DMS114 treated with DMSO at 0.1 percent for 48 hours (cell line): ENCODE measurements at regions not wholly inside any gene's neighbourhood (a gene's known extent, or its start where the extent isn't known, plus 50 kb on each side); places are given as distances from the start of the nearest gene placed in this dataset.

Source experiments
- DNase-seq: peaks from one replicate; lab custom pipeline; 2025; ENCODE audit not compliant: unreplicated experiment; lab: John Stamatoyannopoulos, UW

DNA sequence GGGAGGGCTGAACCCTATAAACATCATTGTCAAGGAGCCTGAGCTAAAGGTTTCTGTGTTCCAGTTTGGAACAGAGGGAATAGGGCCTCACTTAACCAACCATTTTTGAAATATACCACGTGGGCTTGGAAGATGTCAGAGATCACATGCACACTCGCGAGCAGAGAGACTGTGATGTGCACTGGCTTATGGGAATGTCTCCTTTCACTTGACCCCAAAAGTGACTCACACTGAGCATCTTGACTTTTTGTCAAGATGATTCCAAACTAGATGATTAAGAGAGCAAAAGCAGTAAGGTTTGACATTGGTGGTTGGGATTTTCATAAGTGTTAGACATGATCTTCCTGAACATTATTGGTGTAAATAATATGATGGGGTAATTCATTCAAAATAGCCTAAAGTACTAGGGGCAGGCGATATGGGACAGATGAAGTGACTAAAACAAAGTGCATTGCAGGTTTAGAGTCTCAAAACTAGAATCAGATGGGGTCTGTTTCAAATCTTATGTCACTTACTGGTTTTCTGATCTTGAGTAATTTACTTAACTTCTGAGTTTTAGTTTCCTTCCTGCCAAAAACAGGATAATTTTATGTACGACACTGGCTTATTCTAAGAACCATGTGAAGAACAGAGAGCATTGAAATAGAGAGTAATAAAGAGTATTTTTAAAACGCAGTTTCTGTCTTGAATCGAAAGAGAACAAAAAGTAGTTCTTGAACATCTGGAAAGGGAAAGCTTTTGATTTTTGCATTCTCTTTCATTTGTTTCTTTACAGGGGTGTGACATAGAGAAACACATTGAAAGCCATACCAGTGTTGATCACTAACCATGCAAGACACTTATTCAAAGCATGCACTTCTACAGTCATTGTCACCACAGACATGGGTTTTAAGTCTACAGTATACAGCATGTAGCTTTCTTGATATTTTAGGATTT lies 383.0 kb downstream of the DIRAS2 start:
- no peak for DNase-seq

DNA sequence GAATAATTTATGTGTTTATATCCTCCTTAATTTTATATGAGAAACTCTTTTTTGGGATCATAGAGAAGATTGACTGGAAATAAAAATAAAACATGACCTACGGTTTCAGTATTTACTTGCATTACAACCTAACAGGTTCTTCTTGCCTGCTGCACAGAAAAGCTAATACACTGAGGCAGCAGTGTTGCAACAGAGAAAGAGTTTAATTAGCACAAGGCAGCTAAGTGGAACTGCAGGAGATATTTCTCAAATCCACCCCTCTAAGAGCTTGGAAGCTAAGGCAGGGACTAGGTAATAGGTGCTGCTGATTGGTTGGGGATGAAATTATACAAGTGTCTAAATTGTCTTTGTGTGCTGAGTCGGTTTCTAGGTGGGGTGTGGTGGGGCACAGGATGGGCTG lies 380.9 kb downstream of the DIRAS2 start:
- DNase-seq = no peak

DNA sequence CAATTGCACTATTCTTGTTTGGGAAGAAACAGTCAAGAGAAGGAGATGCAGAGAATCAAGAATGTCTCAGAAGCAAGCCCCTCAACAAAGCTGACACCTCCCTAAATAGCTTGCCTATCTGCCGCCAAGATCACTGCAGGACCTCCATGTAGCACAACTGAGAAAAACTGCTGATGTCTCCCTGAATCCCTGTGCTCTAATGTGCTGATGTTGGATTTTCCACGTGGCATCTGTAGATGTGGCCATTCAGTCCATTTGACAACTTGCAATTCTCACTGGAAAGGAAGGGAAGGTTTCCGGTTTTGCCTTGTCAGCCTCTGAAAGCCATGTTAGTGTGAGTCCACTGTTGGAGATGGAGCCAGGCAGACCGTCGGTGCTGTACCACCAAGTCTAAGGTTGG lies 374.0 kb downstream of the DIRAS2 start:
- DNase-seq = no peak

DNA sequence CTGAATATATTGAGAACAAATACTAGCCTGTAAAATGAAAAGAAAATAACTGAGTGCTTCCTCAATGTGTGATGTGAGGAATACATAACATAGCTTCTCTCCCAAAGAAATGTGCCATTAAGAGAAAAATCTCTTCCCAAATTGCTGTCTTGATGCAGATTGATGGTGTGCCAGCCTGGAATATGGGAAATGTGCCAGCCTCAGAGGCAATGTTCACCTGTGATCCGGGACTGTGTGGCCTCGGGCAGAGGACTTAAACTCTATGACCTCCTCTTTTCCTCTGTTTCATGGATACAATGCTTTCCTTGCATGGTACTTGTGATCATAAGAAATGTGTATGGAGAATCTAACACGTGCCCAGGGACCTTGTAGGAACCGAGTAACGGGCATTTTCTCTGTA lies 370.9 kb downstream of the DIRAS2 start:
- DNase-seq = no peak

DNA sequence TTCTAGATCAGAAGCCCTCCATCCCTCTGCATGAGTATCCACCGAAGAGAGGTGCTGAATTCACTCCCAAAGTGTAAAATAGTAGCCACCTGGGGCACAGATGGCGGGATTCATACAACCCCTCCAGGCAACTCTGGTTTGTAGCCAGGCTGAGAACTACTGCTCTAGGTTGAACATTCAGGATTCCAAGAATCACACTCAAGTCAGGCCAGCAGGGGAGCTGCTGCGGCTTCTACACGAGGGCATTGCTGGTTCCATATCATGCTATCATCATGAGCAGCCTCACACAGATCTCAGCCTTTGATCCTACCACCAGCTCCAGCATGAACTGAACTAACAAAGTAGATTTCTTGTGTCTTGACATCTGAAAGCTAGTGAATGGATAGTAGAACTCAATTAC lies 367.9 kb downstream of the DIRAS2 start:
- DNase-seq = no peak

DNA sequence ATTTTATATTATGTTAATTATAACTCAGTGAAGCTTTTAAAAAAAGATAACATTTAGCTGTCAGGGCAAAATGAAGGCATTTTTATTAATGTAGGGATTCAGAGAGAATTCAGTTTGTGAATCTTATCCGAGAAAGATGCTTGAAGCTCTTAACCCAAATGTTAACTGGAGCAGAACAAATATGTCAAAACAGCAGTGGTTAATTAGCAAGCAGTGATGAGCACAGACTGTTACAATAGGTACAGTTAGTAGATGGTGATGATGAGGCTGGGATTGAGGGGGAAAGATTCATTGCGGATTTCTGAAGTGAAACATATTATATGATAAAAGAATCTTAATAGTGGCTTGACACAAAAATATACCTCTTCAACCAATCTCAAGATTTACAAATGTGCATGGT lies 356.7 kb downstream of the DIRAS2 start:
- DNase-seq = no peak

DNA sequence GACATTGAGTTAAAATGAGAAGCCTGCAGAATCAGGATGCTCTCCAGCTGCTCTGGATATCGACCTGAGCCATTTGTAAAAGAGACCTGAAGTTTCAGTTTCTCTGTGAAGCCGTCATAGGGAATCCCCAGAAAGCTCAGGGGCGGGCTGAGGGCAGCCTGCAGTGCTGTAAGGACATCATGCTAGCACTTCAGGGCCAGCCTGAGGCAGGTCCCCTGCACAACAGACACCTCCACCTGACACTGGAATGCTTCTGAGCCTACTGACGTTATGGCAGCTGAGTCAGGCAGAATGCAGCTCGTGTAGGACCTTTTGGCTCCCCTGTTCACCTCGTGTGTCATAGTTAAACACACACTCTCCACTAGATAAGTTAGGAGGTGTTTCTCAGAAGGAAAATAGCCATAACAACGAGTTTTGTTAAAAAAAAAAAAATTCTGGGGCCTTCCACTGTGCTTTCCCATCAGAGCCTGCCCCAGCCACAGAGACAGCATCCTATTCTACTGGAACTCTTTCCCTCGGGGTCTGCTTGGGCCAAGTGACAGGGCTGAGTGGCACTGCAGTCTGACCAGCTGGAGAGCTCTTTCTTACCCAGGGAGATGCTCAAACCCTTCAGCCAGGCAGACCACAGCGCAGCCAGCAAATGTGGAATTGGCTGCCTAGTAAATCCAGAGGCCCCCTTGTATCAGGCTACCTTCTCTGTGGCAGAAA lies 354.9 kb downstream of the DIRAS2 start:
- no peak for DNase-seq

DNA sequence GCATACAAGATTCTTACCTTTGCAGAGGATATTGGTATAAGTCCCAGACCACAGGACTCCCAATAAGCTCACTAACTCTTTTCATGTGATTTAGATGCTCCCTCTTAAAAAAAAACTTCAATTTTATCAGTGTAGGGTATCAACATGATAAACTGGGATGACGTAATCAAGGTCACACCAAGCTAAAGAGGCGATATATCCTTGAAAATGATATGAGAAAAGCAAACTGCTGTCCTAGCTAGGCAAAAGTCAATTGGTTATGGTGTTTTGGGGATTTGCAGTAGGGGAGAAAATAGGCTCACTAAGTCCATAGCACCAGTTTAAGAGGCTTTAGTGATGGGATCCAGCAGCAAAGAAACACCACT lies 354.4 kb downstream of the DIRAS2 start:
- no peak for DNase-seq

DNA sequence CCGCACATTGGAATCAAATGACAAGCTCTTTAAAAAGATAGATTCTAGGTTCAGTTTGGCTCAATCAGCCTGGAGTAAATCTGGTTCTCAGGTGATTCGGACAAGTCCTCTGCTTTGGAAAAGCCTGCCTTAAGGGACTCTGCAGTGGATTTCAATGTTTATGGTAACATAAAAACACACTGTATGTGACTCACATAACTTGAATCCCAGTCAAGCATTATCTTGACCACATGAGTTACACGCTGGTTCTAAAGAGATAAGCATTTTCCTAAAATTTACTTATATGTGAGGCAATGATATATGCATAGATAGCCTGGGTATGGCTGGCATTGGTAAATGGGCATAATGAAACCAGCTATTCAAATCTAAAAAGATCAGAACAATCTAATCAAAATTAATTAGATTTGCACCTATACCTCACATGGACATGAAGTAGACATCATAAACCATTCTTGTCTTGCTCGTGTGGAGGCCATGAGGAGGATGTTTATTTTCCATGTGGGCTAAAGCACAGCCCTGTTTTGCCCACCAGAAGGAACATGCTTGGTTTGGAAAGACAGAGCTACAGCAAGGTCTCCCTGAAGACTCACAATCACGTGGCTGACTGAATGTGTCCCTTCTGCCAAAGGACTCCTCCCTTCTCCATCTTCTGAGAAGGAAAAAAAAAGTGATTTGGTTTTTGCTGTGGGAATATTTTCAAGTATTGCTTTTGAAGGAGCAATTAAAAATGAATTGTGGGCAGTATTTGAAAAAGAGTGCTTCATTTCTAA lies 351.7 kb downstream of the DIRAS2 start:
- no peak for DNase-seq

DNA sequence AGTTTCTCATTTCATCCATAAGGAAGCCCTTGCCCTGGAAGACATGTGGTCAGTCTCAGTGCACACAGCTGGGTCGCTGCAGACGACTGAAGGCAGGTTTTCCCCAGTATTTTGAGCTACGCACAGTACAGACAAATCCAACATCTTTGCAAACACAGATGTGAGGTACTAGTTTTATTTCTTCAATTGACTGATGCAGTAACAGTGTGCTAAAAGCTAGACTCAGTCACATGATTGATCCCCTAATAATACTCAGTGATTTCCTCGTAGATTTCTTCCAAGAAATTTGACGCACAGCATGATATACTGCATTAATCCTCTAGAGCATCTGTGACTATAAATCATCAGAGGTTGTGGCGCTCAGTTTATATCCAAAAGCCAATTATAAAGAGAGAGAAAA lies 346.1 kb downstream of the DIRAS2 start:
- no peak for DNase-seq

DNA sequence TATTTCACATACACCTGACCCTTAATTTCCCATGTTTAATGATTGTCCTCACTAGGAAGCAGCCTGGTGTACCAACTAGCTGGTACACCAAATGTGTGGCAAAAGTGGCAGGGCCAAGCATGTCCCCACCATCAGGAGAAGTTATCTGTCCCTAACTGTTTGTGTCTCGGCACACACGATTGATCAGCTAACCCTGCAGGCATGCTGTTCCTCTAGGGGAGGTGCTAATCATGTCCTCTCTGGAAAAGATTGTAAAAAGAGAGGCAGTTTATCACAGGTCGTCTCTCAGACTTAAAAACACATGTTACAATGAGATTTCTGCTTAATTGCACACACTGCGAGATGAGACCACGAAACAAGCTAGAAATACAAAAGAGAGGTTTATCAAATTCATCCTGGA lies 342.7 kb downstream of the DIRAS2 start:
- no peak for DNase-seq

DNA sequence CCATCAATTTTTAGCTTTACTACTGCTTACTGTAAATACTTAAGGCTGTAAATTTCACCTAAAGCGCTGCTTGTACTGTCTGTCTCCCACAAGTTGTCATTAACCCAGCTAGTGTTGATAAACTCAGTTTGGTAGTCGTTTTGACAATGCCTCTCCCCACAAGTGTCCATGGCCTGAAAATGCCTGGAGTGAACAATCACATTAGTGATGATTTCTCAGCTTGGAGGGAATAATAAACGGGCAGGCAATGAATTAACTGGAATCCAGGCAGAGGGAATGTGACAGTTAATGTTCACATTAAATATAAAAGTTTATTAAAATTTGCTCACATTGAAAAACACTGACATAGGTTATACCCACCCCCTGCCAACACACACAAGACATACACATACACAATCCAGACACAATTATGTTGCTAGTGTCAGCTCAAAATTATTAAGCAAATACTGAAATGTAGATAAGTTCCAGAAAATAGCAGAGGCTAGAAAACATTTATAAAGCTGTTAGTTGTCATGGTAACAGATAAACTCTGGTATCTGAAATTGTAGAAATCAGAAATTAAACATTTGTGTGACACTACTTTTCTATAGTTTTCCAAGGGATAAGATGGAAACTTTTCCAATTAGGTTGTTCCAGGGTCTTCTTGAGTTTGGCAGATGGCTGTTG lies 341.9 kb downstream of the DIRAS2 start:
- DNase-seq = no peak

DNA sequence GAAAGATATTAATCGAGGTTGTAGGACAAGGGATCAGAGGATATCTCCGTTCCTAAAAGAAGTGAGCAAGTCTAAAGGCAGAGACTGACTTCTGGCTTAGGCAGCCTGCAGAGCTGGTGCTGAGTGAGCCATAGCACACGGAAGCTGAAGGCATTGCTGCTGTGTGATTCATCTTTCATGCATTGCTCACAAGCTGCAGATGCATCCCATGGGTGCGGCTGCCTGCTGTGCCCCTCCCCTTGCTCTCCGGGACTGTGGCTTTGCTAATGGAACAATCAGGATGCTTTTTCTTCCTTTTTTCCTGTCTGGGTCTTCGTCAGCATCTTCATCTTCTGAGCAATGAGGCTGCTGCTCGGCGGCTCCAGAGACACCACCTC lies 341.4 kb downstream of the DIRAS2 start:
- no peak for DNase-seq

DNA sequence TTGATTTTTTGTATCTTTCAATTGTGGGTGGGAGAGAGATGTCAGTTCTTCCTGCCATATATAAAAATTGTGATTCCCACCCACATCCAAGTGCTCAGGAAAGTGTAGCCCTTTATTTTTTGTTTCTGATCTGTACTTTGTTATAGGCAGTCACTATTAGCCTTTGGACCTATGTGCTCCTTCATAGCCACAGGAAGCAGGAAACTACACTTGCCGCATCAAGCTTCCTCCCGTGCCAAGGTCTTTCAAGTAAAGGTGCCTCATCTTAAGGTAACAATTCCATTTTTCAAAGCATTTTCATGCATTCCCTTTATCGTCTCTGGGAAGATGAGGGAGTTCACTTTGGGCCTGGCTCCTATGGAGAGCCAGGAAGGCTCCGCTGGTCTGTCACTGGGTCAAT lies 339.0 kb downstream of the DIRAS2 start:
- DNase-seq = no peak

DNA sequence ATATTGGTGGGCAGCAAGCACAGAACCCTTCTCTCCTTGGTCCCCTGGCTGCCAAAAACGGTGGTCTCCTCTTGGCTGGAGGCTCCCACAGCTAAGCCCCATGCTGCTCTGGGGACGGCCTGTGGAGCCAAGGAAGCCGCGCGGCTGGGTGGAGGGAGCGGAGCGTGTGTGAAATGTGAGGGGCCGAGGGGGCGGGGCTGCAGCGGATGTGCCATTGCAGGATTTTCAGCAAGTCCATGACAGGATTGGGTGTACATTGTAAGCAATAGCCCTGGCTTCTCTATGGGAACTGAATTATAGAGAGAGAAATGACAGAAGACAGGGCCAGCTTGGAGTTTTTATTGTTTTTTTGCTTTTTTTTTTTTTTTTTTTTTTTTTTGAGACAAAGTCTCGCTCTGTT lies 336.5 kb downstream of the DIRAS2 start:
- DNase-seq = no peak

DNA sequence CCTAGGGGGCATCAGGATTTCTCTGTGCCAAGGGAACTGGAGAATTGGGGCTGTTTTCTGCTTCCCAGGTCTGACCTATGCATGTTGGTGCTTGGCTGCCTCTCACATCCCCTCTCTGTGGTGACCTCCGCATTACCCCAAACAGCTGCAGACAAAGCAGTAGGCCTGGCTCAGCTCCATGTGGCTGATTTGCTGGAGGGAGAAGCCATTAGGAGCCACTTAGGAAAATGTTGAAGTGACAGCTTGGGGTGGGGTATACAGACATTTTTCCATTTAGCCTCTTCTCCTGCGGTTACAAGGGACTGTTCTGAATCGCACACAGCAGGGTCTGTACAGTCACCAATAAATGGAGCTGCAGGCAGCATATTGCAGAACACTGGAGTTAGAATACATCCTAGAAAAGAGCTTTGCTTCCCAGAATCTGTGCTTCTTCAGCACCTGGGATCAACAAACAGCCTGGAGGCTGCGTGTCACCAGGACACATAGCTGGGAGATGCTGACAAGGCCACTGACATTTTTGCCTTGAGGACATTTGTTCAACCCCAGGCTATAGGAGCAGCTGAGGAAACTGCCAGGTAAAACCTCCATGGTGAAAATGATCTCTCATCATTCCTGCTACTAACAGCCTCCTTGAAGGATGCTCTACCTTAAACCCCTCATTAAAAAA lies 335.3 kb downstream of the DIRAS2 start:
- DNase-seq = no peak

DNA sequence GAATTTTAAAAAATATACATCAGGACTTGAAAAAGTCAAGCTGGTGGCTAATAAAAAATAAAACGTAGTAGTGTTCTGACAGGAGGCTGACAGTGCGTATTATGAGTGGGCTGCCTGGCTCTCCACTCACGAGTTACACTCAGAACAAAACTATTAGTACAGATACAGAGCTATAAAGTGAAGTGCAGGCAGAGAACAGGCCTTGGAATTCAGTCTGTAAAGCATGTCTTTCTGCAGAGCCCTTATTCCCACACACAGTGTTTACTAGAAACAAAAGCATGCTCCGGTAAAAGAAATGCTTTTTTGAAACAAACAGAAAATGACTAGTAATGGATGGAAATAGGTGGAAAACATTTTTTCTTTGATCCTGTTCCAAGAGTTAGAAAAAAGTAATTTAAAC lies 334.7 kb downstream of the DIRAS2 start:
- DNase-seq = no peak

DNA sequence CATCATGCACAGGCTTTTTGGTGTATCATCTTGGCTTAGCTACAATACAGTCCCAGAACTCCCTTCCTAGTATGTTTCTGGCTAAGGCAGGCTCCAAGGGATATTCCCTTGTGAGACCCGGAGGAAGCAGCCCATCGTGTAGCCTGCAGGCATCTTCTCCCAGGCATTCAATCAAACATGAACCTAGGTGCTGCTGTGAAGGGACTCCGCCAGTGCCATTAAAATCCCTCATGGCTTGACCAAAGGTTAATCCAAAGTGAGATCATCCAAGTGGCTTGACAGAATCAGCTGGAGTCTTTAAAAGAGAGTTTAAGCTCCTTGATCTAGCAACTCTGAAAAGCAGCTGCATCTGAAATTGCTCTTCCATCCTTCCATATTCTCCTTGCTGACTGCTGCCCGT lies 333.9 kb downstream of the DIRAS2 start:
- no peak for DNase-seq

DNA sequence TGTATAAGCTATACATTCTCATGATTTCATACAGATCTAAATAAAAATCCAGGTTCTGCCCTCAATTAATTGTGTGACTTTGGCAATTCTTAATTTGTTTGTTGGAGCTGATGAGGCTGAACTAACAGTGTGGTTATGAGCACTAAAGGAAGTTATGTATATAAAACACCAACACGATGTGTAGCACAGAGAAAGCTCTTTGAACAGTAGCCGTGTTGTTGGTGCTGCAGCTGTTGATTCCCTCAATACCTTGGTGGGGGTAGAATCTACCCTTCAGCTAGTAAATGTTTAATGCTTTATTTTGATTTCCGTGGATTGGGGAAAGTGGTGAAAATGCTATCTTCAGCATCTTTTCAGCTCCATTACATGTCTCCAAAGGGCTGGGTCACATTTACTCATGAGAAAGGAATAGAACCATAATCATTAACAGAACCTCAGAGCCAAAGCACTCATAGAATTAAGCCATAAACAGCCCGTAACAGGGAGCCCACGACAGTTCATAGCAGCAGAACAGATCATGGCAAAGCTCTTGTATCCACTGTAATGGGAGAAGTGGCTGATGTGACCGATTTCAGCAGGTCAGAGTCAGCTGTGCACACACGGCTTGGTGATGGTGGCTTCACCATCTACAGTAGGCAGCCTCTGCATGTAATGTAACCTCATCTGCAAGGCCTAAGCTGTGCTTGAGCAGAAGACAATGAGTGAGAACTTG lies 332.7 kb downstream of the DIRAS2 start:
- no peak for DNase-seq

DNA sequence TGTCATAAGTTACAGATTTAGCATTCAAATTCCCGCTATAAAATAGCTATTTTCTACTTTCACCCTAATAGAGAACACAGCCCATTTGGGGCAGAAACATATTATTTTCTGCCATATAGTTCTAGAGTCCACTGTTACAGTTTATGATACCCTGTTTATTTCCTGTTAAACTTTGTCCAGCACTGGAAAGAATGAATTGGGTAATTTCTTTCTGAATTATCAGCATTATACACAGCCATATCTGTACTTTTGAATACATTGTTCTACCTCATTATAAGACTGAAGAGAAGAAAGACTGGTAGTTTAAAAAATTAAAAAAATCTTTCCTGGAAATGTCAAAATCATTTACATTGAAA lies 332.1 kb downstream of the DIRAS2 start:
- DNase-seq = no peak
